D721Med (cell line): ENCODE measurements at regions not wholly inside any gene's neighbourhood (a gene's known extent, or its start where the extent isn't known, plus 50 kb on each side); places are given as distances from the start of the nearest gene placed in this dataset.

ENCODE experiments used
- DNase-seq: peaks from one replicate; pipeline ENCODE4 v3.0.0; 2011; ENCODE audit warnings: low spot score; ENCODE audit not compliant: insufficient read length
- FAIRE-seq: peaks from 2 replicates; lab custom pipeline; 2011; peaks lifted over from hg19 to GRCh38; lab: Jason Lieb, UNC
- TF ChIP-seq, protein P1 (sequence below): IDR thresholded peaks from 2 replicates; pipeline ENCODE4 v1.5.1; 2012; ENCODE audit warnings: mild to moderate bottlenecking, control low read depth; ENCODE audit not compliant: insufficient read depth; ENCODE audit errors: missing control alignments

DNA sequence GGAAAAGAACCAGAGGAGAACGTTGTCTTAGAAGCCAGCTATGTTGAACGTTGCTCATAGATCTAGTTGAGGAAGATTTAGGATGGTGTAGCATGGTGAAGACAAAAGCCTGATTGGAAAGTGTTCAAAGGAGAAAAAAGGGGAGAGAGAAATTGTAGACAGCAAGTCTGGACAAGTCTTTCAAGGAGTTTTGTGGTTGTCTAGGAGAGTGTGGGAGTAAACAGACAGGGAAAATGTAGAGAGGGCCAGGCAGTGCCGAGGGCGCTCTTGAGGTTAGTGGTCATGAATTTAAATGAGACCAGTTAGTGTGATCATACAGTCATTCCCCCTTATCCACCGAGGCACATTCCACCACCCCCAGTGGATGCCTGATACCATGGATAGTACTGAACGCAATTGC is 167.5 kb upstream of the IL12A start:
- TF ChIP-seq, protein P1, sequence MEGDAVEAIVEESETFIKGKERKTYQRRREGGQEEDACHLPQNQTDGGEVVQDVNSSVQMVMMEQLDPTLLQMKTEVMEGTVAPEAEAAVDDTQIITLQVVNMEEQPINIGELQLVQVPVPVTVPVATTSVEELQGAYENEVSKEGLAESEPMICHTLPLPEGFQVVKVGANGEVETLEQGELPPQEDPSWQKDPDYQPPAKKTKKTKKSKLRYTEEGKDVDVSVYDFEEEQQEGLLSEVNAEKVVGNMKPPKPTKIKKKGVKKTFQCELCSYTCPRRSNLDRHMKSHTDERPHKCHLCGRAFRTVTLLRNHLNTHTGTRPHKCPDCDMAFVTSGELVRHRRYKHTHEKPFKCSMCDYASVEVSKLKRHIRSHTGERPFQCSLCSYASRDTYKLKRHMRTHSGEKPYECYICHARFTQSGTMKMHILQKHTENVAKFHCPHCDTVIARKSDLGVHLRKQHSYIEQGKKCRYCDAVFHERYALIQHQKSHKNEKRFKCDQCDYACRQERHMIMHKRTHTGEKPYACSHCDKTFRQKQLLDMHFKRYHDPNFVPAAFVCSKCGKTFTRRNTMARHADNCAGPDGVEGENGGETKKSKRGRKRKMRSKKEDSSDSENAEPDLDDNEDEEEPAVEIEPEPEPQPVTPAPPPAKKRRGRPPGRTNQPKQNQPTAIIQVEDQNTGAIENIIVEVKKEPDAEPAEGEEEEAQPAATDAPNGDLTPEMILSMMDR = no peak

DNA sequence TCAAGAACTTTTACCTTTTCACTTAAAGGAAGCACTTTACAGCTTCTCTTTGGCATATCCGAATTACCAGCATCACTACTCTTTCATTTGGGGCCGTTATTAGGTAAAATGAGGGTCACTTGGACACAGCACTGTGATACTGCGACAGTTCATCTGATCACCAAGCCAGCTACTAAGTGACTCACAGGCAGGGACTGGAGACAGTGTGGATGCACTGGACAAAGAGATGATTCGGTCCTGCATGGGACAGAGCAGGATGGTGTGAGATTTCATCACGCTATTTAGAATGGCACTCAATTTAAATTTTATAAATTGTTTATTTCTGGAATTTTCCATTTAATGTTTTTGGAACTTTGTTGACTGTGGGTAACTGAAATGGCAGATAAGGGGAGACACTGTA is 166.9 kb upstream of the IL12A start:
- TF ChIP-seq, protein P1 = no peak
- DNase-seq = no peak
- FAIRE-seq = no peak

More for the DNA sequence above, 167.5 kb upstream of the IL12A start:
- no peak for FAIRE-seq
- DNase-seq = no peak

DNA sequence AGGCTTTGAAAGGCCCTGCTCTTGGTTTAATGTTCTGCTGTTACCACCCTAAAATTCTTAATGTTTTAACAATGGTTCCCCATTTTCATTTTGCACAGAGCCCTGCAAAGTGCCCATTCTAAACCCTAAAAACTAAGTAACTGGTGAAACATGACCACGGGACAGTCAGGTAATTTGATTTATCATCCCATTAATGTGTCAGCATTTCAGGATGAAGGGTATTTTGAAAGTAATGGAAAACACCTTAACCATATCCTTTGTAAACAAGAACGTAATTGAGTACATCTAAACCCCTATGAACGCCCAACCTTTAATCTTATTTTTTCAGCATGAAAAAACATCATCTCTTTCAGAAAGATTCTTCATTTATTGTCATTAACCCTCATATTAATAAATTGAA is 164.9 kb upstream of the IL12A start:
- TF ChIP-seq, protein P1 = no peak
- FAIRE-seq = no peak
- no peak for DNase-seq

DNA sequence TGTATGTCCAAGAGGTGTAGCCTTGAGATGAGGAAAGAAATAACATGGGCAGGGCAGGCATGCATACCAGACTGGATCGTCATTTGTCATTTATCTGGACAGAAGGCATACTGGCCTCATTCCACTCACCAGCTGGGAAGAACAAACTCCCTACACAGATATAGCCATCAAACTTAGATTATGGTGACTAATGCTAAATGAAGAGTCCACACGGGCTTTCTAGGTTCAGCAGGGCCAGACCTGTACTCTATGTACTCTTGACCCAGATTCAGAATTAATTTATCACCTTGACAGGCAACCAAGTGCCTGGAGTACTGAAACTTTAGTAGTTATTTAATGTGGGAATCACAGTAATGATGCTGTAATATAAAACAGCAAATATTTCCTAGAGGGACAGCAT is 164.3 kb upstream of the IL12A start:
- TF ChIP-seq, protein P1 = no peak
- DNase-seq (no peak), FAIRE-seq (no peak)

DNA sequence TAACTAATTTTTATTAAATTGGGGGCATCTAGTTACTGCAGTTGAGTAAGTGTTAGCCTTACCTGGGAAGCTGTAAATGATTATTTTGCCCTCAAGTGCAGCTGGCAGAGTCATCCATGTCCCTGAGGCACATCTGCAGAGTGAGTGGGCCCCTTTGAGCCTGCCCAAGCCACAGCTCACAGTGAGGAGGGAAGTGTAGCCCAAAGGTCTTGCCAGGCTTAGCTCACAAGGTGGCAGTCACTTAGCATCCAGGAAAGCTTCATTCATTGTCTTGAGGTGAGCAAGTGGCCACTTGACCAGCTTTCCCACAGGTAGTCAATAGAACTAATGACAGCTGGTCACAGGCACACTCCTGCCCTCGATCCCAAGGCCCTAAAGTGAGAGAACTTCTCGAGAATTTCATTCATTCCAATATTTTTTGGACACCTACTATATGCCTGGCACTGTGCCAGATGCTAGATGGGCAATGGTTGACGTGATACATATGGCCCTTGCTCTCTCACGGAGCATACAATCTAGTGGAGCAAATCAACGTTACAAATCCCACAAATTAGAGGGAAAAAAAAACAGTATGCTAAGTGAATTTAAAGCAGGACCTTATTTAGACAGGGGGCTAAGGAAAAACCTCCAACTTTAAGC is 163.3 kb upstream of the IL12A start:
- no peak for DNase-seq
- FAIRE-seq = no peak
- TF ChIP-seq, protein P1 = no peak

DNA sequence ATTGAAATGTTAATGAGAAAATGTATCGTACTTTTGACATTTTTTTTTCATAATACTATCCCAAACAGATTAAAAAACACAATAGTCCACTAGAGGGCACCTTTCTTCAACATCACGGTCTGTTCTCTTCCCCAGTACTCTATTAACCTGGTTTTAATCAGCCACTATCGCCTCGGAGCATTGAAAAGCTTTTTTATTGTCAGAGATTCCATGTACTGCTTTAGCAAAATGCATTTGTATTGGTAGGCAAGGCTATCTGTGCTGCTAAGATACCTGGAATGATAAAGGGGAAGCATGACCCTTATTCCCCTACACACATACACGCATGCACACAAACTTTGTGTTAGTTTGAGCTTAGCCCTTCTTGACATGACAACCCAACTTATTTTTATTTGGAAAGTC is 160.1 kb upstream of the IL12A start:
- DNase-seq (peak; percentile 25), FAIRE-seq (peak; percentile 84)
- TF ChIP-seq, protein P1 = peak; percentile 66

DNA sequence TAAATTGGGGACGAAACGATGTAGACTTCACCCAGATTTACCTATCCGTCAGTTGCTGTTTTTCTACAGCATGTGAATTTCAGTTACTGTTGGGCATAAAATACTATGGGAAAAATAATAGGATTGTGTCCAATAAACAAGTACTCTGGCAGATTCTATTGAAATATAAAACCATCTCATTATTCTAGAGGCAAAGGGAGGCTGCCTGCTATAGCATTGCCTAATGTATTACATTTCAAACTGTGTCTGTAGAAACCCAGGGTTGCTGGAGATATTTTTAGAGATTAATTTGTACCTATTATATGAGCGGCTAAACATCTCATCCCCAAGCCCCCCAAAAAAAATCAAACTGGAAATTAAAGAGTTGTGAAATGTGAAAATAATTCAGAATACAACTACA is 159.6 kb upstream of the IL12A start:
- TF ChIP-seq, protein P1 = no peak
- DNase-seq (no peak), FAIRE-seq (no peak)
